Esophagus squamous epithelium (tissue), 5 donors: ENCODE measurements at regions not wholly inside any gene's neighbourhood (a gene's known extent, or its start where the extent isn't known, plus 50 kb on each side); places are given as distances from the start of the nearest gene placed in this dataset.

Experiments used
- DNase-seq: peaks from one replicate; lab custom pipeline; 2025; lab: John Stamatoyannopoulos, UW
- H3K27ac ChIP-seq, 4 donors: fragments of 200-600 bp; sonication (generic); one replicate each; pipeline ENCODE4 v1.5.1; 2016 to 2019; ENCODE audit warnings: mild to moderate bottlenecking in 1 of 4
- H3K27me3 ChIP-seq, 4 donors: fragments of 200-600 bp; sonication (generic); 1 replicate in 3 of 4; 2 replicates in 1 of 4; pipeline versions ENCODE4 v1.5.1 to v1.6.0; 2017 to 2021; ENCODE audit warnings: antibody characterized with exemption in 1 of 4
- H3K36me3 ChIP-seq, 3 donors: fragments of 200-600 bp; sonication (generic); one replicate each; pipeline ENCODE4 v1.5.1; 2016 to 2019
- H3K4me1 ChIP-seq, 3 donors: fragments of 200-600 bp; sonication (generic); one replicate each; pipeline ENCODE4 v1.5.1; 2017 to 2019
- H3K4me3 ChIP-seq, 4 donors: fragments of 200-600 bp; sonication (generic); 1 replicate in 3 of 4; 2 replicates in 1 of 4; pipeline ENCODE4 v1.5.1; 2016 to 2019; ENCODE audit warnings: mild to moderate bottlenecking in 2 of 4, moderate library complexity in 1 of 4
- H3K9me3 ChIP-seq, 3 donors: fragments of 200-600 bp; sonication (generic); one replicate each; pipeline ENCODE4 v1.5.1; 2016 to 2019
- POLR2A ChIP-seq, 4 donors: fragments of 450-650 bp; IDR thresholded peaks; one replicate each; pipeline ENCODE4 v1.6.1; 2017; ENCODE audit warnings: antibody characterized with exemption in 4 of 4, mild to moderate bottlenecking in 4 of 4, moderate library complexity in 3 of 4
- WGBS, 2 donors: methylation state at CpG; one replicate each; pipeline ENCODE4 v1.1.5; 2018; 5-methylcytosine and 5-hydroxymethylcytosine counted together
- intact Hi-C: fragments of 100-400 bp; cut with DNase I; formaldehyde crosslinking; loops from one replicate; pipeline ENCODE4 v1.15.0; 2022
- TF ChIP-seq, protein P1 (sequence below), 6 experiments: fragments of 450-650 bp in 4 of 6; fragments of 200-600 bp in 2 of 6; sonication (generic) in 2 of 6; IDR thresholded peaks; one replicate each; pipeline ENCODE4 v1.5.1; 2016 to 2019; ENCODE audit warnings: antibody characterized with exemption in 6 of 6, mild to moderate bottlenecking in 4 of 6, moderate library complexity in 4 of 6
- donor health status: DM: yes; HTN: yes; CAD: no.

DNA sequence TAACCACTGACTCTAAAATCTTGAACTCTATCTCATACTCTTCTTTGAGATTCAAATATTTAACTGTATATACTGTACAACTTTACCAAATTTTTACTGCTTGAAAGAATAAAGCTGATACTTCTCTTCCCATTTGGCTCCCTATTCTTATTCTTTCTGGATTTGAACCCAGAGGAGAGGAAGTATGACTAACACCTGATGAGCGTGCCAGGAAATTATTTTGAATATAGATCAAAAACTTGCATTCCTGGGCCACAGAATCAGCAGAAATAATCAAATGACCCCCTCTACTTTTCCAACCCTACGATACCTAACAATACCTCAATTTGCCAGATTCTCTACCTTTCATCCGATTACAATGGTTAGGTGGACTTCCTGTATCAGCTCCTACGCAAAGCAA lies 285.8 kb downstream of the ISL1 start:
- intact Hi-C loops = no loop called here
- no peak for DNase-seq
- H3K4me1 ChIP-seq = no peaks in the 10 kb centered on the region
- no peak overlapping the region for H3K4me3 ChIP-seq
- no peaks in the 10 kb centered on the region for H3K27me3 ChIP-seq
- H3K9me3 ChIP-seq = no peaks in the 10 kb centered on the region
- 81 to 84% methylated on average over 4 of the region's 4 CpGs for WGBS, 2 donors
- TF ChIP-seq POLR2A (IDR thresholded peaks at IDR 0.05) = no peak
- H3K27ac ChIP-seq = no peak overlapping the region
- H3K36me3 ChIP-seq = no peaks in the 10 kb centered on the region

DNA sequence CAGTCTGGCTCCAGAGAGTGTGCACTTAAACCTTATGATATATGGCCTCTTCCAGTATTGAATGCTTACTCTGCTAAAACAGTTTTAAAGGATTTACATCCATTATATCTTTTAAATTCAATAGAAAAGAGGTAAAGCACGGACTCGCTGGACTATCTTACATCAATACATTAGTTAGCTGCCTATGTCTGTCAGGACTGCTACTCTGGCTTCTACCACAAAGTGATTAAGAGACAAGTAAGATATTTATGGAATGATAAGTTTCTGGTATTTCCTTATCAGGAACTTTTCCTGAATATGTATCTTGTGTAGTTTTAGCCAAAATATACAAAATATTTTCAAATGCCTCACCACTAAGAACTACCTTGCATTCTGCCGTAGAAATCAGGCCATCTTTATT lies 295.1 kb downstream of the ISL1 start:
- no peaks in the 10 kb centered on the region for H3K36me3 ChIP-seq
- no peaks in the 10 kb centered on the region for H3K4me1 ChIP-seq
- no peak for DNase-seq
- H3K4me3 ChIP-seq = no peak overlapping the region
- TF ChIP-seq, protein P1, sequence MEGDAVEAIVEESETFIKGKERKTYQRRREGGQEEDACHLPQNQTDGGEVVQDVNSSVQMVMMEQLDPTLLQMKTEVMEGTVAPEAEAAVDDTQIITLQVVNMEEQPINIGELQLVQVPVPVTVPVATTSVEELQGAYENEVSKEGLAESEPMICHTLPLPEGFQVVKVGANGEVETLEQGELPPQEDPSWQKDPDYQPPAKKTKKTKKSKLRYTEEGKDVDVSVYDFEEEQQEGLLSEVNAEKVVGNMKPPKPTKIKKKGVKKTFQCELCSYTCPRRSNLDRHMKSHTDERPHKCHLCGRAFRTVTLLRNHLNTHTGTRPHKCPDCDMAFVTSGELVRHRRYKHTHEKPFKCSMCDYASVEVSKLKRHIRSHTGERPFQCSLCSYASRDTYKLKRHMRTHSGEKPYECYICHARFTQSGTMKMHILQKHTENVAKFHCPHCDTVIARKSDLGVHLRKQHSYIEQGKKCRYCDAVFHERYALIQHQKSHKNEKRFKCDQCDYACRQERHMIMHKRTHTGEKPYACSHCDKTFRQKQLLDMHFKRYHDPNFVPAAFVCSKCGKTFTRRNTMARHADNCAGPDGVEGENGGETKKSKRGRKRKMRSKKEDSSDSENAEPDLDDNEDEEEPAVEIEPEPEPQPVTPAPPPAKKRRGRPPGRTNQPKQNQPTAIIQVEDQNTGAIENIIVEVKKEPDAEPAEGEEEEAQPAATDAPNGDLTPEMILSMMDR (IDR thresholded peaks at IDR 0.05) = no peak
- TF ChIP-seq POLR2A (IDR thresholded peaks at IDR 0.05) = no peak
- no peaks in the 10 kb centered on the region for H3K9me3 ChIP-seq
- 83 to 86% methylated on average over 3 of the region's 3 CpGs for WGBS, 2 donors
- no peaks in the 10 kb centered on the region for H3K27me3 ChIP-seq
- H3K27ac ChIP-seq = no peak overlapping the region
- intact Hi-C loops = no loop called here

DNA sequence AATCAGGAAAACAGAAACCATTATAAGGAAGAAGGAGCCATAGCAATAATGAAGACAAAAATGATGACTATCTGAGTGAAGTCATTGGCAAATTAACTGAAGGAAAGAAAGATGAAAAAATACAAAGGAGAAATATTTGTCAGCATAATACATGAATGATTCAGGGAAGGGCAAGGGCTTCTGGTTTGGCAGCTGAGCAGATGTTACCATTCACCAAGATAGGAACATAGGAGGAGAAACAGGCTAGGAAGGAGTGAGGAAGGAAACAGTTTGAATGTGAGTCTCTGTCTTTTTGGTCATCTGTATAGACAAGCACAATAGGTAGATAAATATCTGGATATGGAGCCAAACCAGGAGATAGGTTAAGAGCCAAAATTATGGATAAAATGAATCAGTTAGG lies 296.0 kb downstream of the ISL1 start:
- Histone ChIP-seq H3K4me1 (no peaks in the 10 kb centered on the region), H3K27me3 (no peaks in the 10 kb centered on the region), H3K36me3 (no peaks in the 10 kb centered on the region), H3K4me3 (no peak overlapping the region), H3K27ac (no peak overlapping the region), H3K9me3 (no peaks in the 10 kb centered on the region)
- no peak for DNase-seq
- intact Hi-C loops = no loop called here
- TF ChIP-seq, protein P1 (IDR thresholded peaks at IDR 0.05) = no peak
- no peak for TF ChIP-seq POLR2A (IDR thresholded peaks at IDR 0.05)

DNA sequence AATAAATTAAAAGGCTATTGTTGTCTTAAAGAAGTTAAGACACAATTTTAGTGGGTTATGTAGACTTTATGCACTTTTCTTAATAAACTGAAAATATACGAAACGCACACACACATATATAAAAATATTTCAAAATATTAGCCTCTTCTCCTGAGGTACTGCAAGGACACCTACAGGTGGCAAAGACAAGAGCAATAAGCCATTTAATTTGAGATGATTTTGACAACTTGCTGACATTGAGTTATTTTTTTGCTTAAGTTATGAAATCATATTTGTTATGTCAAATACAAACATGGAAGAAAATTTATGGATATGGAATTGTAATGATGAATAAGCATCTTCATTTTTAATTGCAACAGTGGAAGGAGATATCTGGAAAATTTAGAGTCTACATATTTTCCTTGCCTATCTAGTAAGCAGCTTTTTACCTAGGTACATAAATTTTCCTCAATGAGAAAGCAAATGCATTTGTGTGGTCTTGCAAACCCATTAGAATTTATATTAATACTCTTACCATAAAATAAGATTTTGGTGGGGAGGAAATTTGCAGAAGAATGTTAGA lies 301.6 kb downstream of the ISL1 start:
- no peaks in the 10 kb centered on the region for H3K36me3 ChIP-seq
- H3K4me1 ChIP-seq = no peaks in the 10 kb centered on the region
- no peak overlapping the region for H3K4me3 ChIP-seq
- 44 to 57% methylated on average over 2 of the region's 2 CpGs for WGBS, 2 donors
- DNase-seq = no peak
- TF ChIP-seq, protein P1 (IDR thresholded peaks at IDR 0.05) = peak in 2 of 6 experiments; percentile 24 to 55
- TF ChIP-seq POLR2A (IDR thresholded peaks at IDR 0.05) = no peak
- no peaks in the 10 kb centered on the region for H3K9me3 ChIP-seq
- H3K27ac ChIP-seq = no peak overlapping the region
- intact Hi-C loops = no loop called here
- no peaks in the 10 kb centered on the region for H3K27me3 ChIP-seq

DNA sequence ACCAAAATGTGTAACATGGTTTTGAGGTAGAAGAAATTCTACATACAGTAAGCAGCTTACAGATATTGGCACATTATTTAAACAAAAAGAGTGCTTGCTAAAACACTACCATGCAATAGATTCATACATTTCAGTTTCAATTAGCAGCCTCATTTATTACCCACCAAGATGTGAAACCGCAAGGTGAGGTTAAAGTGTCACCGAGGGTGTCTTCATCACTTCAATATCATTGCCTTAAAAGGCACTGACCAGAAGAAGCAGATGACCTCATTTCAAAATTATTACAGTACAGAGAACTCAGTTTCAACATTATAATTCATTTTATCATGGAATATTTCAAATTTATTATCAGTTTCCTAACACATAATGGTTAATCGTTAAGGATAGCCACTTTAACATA lies 302.2 kb downstream of the ISL1 start:
- 78 to 89% methylated on average over 3 of the region's 3 CpGs for WGBS, 2 donors
- no peak overlapping the region for H3K4me3 ChIP-seq
- no peak for DNase-seq

More for the DNA sequence above, 302.2 kb downstream of the ISL1 start:
- no peaks in the 10 kb centered on the region for H3K9me3 ChIP-seq
- no peaks in the 10 kb centered on the region for H3K4me1 ChIP-seq
- no peak for TF ChIP-seq POLR2A (IDR thresholded peaks at IDR 0.05)
- TF ChIP-seq, protein P1 (IDR thresholded peaks at IDR 0.05) = no peak
- H3K27ac ChIP-seq = no peak overlapping the region
- H3K27me3 ChIP-seq = no peaks in the 10 kb centered on the region
- intact Hi-C loops = no loop called here
- H3K36me3 ChIP-seq = no peaks in the 10 kb centered on the region
